ENCODE measurements at regions not wholly inside any gene's neighbourhood (a gene's known extent, or its start where the extent isn't known, plus 50 kb on each side); places are given as distances from the start of the nearest gene placed in this dataset.

- no peak overlapping the region for H3K27ac Mint-ChIP-seq
- no peak for DNase-seq
Observed at GRCh38 chr2:15082105-15083058, 449.9 kb downstream of the LRATD1 start.

More at GRCh38 chr2:15082105-15083058, 449.9 kb downstream of the LRATD1 start:
- no peaks in the 10 kb centered on the region for H3K27me3 ChIP-seq (ENCODE audit: control insufficient read depth in 2 of 2, insufficient read depth in 2 of 2, low read length in 2 of 2)
- WGBS (ENCODE audit: insufficient coverage) = 82% methylated on average over 3 of the region's 5 CpGs
- Mint-ChIP-seq H3K4me3 (no peak overlapping the region), H3K9me3 (peaks cover 2 to 14% (median 11%) of the 10 kb centered on the region in 7 donors), H3K4me1 (no peaks in the 10 kb centered on the region), H3K36me3 (no peaks in the 10 kb centered on the region), H3K27me3 (ENCODE audit: low read depth in 3 of 3) (peaks cover 0 to 2% (median 0%) of the 10 kb centered on the region in 3 donors)
- no peak for TF ChIP-seq CTCF (IDR thresholded peaks at IDR 0.05)
- no peak overlapping the region for H3K27ac ChIP-seq (ENCODE audit: low read depth in 1 of 2, low read length in 2 of 2)
- H4K20me1 ChIP-seq (ENCODE audit: insufficient read depth, low read length) = no peaks in the 10 kb centered on the region
- H3K4me3 ChIP-seq (replicated peaks in 1 of 3; ENCODE audit: low read depth in 2 of 3, low read length in 3 of 3) = no peak overlapping the region
- H3K9me3 ChIP-seq (replicated peaks in 1 of 2; ENCODE audit: control insufficient read depth in 1 of 2, insufficient read depth in 1 of 2, low read length in 2 of 2) = peaks cover 0 to 17% of the 10 kb centered on the region in 2 donors
- intact Hi-C loops (cut with micrococcal nuclease) = no loop called here
- H3K36me3 ChIP-seq (replicated peaks in 1 of 2; ENCODE audit: control insufficient read depth in 1 of 2, insufficient read depth in 2 of 2, low read length in 2 of 2) = no peaks in the 10 kb centered on the region
- no peak overlapping the region for H2AFZ ChIP-seq (ENCODE audit: insufficient read depth, low read depth, low read length, poor library complexity, severe bottlenecking)
- H3K4me2 ChIP-seq (replicated peaks; ENCODE audit: extremely low read depth, low read length, poor library complexity, severe bottlenecking) = no peak overlapping the region
- no peaks in the 10 kb centered on the region for H3K4me1 ChIP-seq (ENCODE audit: control insufficient read depth in 1 of 2, insufficient read depth in 2 of 2, low read length in 2 of 2)
- H3K9ac ChIP-seq (ENCODE audit: insufficient read depth, low read length, poor library complexity, severe bottlenecking) = no peak overlapping the region
- H3K79me2 ChIP-seq (ENCODE audit: insufficient read depth, low read length) = no peaks in the 10 kb centered on the region
